GM23338 (cell line): ENCODE measurements at regions not wholly inside any gene's neighbourhood (a gene's known extent, or its start where the extent isn't known, plus 50 kb on each side); places are given as distances from the start of the nearest gene placed in this dataset.

Experiments used
- CREB1 ChIP-seq: fragments of 250-450 bp; sonication (Bioruptor Pico); IDR thresholded peaks from 2 replicates; pipeline ENCODE4 v1.5.0; 2020; ENCODE audit warnings: low read depth, mild to moderate bottlenecking, moderate library complexity
- CTCF ChIP-seq, 2 experiments: fragments of 200-600 bp in 1 of 2; sonication (generic) in 1 of 2; conservative IDR thresholded peaks; 2 replicates each; pipeline versions ENCODE4 v1.5.1 to v1.6.1; 2016 to 2017; ENCODE audit warnings: antibody characterized with exemption in 2 of 2, low read depth in 2 of 2, mild to moderate bottlenecking in 2 of 2, moderate library complexity in 1 of 2
- EZH2 ChIP-seq: fragments of 200-600 bp; sonication (generic); IDR thresholded peaks from one replicate; pipeline ENCODE4 v1.8.0; 2017; ENCODE audit warnings: antibody characterized with exemption, mild to moderate bottlenecking, low read depth; ENCODE audit not compliant: unreplicated experiment
- EZH2phosphoT487 ChIP-seq: fragments of 200-600 bp; sonication (generic); IDR thresholded peaks from one replicate; pipeline ENCODE4 v1.8.1; 2018; ENCODE audit warnings: antibody characterized with exemption; ENCODE audit not compliant: unreplicated experiment
- JUNB ChIP-seq: IDR thresholded peaks from one replicate; pipeline ENCODE4 v1.6.1; 2016; ENCODE audit warnings: antibody characterized with exemption; ENCODE audit not compliant: unreplicated experiment
- POLR2AphosphoS5 ChIP-seq: IDR thresholded peaks from 2 replicates; pipeline ENCODE4 v1.6.1; 2016; ENCODE audit warnings: antibody characterized with exemption, low read depth
- REST ChIP-seq: IDR thresholded peaks from one replicate; pipeline ENCODE4 v1.6.1; 2018; ENCODE audit warnings: antibody characterized with exemption; ENCODE audit not compliant: unreplicated experiment
- STAT1 ChIP-seq: IDR thresholded peaks from one replicate; pipeline ENCODE4 v1.6.1; 2016; ENCODE audit warnings: antibody characterized with exemption; ENCODE audit not compliant: unreplicated experiment
- TF ChIP-seq, protein P1 (sequence below): IDR thresholded peaks from 2 replicates; pipeline ENCODE4 v1.6.1; 2016; ENCODE audit warnings: antibody characterized with exemption

DNA sequence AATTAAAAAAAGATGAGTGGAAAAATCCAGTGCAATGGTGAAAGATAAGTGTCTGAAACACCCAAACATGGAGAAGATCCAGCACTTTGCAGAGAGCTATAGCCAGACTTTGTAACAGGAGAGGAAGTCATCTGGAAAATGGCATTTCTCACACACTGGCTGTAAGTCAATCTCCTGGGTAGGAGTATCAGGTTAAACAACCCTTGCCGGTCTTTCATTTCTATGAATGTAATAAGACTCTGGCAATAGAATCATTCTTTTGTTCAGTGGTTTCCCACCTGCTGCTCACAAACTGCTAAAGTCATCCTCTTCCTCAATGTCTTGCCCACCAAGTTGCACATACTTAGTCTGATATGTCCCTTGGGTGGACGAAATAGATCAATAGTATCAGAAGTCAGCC is 94.0 kb upstream of the ATP8A1 start:
- TF ChIP-seq CTCF (conservative IDR thresholded peaks at IDR 0.05; ENCODE audit: low read depth in 2 of 2) (no peak), EZH2 (no peak), EZH2phosphoT487 (no peak), POLR2AphosphoS5 (no peak), CREB1 (CRISPR knock-in tag) (no peak), STAT1 (no peak), REST (no peak), JUNB (no peak)
- TF ChIP-seq, protein P1, sequence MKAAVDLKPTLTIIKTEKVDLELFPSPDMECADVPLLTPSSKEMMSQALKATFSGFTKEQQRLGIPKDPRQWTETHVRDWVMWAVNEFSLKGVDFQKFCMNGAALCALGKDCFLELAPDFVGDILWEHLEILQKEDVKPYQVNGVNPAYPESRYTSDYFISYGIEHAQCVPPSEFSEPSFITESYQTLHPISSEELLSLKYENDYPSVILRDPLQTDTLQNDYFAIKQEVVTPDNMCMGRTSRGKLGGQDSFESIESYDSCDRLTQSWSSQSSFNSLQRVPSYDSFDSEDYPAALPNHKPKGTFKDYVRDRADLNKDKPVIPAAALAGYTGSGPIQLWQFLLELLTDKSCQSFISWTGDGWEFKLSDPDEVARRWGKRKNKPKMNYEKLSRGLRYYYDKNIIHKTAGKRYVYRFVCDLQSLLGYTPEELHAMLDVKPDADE = no peak
